Bone marrow (tissue), 2 donors: ENCODE measurements at regions not wholly inside any gene's neighbourhood (a gene's known extent, or its start where the extent isn't known, plus 50 kb on each side); places are given as distances from the start of the nearest gene placed in this dataset.

Source experiments
- DNase-seq, 2 donors: peaks; one replicate each; lab custom pipeline; 2025; lab: John Stamatoyannopoulos, UW

DNA sequence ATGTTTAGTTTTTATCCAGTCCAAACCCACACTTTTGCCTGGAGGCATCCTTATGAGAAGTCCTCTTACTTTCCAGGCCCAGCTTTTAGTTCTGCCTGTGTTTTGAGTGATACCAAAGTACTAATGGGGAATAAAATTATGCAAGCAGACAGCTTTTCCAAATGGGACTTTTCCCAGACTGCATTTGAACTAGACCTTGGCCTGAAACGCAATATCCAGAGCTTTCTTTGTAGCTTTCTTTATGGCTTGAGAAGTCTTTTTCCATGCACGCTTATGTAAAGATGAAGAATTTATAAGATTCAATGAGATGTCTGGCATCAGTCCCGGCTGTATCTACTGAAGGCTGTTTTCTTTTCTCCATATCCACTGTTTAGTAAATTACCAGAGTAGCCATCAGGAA, 236.6 kb upstream of the RAB4A start:
- no peak for DNase-seq

DNA sequence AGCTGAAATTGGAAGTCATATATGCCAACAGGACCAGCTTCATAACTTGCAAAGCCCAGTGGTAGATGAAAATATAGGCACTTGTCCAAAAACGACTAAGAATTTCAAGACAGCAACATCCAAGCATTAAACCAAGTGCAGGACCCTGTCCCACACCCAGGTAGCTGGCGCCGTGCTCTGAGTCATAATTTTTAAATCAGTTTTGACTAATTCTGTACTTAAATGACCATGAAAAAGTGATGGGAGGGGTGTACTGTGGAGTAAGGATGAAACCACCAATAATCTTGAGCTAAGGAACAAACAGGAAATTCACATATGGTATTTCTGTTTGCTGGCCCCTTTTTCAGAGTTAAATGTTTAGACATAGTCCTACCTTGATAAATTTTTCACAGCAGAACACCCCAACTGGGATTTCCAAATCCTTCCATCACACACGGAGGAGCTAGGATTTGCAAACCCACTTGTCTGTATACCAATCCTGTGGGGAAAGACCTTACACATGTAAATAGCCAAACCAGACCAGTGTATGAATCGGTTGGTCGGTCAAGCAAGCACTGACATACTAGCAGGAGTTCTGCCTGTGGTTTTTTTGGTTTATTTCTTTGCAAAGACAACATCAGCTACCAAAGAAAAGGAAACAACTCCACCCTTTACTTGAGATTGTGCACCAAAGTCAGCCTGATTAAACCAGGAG, 235.7 kb upstream of the RAB4A start:
- no peak for DNase-seq

DNA sequence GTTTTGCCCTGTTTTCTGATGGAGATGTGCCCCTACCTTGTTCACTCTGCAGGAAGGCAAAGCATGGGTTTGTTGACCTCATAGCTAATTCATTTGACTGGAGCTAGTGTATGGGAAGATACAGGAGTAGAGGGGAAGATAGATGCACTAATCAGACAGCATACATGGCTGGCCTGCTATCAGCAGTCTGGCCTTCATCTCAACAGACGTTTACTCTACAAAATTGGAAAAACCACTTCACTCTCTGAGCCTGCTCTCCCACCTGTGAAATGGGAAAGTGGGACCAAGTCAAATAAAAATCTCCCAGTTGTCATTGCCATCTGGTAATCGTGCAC, 235.2 kb upstream of the RAB4A start:
- no peak for DNase-seq

DNA sequence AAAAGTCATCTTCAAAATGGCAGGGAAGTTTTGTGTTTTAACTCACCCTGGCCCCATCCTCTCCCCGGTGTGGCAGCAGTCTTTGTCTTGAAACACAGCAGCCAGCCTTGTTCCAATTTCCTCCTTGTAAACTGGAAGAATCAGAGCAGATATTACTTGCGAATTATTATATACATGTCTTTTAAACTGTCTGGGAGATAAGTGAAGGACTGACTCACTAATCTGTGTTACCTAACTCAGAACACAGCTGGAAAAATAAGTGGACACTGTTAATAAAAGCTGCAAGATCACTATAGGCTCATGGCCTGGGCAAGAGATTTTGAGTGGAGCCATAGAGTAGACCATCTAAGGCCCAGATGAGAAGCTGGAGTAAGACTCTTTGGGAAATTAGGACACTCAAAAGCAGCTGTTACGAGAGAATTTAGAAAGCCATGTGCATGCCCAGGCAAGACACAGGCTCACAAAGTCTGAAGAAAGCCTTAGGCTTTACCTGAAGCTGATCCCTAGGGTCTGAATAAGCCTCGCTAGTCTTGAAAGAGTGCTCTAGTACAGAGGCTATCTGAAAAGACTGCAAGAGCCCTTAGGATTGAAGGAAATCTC, 233.0 kb upstream of the RAB4A start:
- DNase-seq, result no peak

DNA sequence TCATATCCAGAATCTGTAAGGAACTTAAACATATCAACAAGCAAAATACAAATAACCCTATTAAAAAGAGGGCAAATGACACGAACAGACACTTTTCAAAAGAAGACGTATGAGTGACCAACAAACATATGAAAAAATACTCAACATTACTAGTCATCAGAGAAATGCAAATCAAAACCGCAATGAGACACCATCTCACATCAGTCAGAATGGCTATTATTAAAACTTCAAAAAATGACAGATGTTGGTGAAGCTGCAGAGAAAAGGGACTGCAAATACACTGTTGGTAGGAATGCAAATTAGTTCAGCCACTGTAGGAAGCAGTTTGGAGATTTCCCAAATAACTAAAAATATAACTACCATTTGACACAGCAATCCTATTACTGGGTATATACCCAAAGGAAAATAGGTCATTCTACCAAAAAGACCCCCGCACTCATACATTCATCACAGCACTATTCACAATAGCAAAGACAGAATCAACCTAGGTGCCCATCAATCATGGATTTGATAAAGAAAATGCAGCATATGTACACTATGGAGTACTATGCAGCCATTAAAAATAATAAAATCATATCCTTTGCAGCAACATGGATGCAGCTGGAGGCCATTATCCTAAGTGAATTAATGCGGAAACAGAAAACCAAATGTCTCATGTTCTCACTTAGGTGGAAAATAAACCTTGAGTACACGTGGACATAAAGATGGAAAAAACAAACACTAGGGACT, 230.1 kb upstream of the RAB4A start:
- no peak for DNase-seq

DNA sequence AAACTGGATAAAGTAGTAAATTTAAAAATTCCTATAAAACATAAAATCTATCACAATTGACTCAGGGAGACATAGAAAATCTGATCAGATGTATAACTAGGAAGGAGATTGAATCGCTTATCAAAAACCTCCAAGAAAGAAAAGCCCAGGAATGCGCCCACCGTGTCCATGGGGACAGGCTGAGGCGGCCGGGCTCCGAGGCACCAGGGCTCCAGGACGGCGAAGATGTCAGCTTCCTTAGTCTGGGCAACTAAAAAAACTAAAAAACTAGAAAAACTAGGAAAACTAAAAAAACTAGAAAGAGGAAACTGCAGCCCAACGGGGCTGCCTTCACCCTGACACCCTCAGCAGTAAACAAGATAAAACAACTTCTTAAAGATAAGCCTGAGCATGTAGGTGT, 229.0 kb upstream of the RAB4A start:
- DNase-seq, result no peak

DNA sequence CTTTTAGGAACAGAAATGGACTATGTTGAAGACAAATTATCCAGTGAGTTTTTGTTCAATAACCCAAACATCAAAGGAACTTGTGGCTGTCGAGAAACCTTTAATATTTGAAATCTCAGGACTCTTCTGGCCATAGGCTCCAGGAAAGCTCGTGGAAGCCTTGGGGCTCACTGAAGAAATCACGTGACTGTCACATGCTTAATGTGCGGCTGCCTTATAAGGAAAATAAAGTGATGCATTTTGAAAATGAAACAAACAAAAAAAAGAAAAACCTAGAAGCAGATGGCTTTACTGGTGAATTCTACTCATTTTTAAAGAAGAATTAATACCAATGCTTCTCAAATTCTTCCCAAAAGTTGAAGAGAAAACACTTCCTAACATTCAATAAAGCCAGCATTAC, 228.4 kb upstream of the RAB4A start:
- no peak for DNase-seq

DNA sequence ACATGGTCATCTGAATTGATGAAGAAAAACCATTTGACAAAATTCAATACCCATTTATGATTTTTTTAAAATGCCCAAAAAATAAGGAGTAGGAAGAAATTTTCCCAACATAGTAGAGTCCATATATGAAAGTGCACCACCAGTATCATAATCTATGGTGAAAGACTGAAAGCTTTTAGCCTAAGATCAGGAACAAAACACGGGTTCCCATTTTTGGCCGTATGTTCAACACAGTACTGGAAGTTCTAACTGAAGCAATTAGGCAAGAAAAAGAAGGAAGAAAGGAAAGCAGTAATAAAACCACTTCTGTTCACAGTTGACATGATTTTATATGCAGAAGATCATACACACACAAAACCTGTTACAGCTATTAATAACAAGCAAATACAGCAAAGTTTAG, 227.8 kb upstream of the RAB4A start:
- no peak for DNase-seq

DNA sequence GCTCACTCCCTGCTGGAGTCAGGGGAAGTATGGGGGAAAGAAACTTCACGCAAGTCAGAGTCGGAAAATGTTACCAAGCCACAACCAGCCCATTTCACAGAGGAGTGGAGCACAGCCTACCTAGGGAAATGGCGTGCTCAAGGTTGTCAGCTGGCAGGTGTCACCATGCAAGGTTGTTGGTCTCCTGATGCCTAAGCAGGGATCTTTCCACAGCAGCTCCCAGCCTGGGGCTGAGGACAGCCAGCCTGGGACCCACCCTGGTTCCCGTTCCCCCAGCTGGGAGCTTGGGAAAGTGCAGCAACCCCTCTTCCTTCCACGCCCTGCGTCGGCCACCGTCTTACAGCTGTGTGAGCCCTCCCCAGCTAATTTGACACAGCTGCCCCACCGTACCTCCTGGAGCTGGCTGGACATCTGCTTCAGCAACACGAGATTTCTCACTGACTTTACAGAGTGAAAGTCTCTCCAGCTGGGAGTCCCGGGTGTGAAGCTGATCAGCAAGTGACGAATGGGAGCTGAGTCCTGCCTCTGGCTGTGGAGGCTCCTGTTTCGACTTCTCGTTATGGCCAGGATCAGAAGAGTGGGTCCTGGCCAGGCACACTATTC, 224.6 kb upstream of the RAB4A start:
- DNase-seq, result no peak

DNA sequence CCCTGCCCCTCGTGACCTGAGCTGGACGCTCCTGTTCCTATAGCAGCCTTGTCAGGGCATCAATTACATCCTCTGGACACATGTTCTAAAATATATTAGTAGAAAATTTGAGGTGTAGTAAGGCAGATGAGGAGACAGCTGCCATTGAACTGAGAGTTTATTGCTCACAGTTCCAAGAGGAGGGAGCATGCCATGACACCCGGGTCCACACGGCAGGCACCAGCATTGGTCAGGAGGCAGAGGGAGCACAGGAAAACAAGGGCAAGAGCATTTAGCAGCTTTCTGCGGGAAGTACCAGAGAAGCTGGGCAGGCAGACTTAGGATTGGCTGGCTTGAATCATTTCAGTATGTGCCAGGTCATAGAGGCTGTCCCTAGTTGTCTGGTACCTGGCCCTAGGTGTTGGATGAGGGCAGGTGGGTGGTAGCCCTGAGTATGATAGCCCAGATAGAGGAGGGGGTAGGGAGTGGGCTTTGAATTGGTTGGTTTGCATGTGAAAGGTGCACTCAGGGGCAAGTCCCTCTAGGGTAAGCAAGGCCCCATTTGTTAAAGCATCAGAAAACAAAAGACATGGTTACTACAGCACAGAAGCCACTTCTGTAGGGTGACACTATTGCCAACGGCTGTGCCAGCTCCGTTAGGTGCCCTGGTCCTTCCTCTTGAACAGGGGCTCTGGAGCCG, 223.6 kb upstream of the RAB4A start:
- DNase-seq, result no peak

DNA sequence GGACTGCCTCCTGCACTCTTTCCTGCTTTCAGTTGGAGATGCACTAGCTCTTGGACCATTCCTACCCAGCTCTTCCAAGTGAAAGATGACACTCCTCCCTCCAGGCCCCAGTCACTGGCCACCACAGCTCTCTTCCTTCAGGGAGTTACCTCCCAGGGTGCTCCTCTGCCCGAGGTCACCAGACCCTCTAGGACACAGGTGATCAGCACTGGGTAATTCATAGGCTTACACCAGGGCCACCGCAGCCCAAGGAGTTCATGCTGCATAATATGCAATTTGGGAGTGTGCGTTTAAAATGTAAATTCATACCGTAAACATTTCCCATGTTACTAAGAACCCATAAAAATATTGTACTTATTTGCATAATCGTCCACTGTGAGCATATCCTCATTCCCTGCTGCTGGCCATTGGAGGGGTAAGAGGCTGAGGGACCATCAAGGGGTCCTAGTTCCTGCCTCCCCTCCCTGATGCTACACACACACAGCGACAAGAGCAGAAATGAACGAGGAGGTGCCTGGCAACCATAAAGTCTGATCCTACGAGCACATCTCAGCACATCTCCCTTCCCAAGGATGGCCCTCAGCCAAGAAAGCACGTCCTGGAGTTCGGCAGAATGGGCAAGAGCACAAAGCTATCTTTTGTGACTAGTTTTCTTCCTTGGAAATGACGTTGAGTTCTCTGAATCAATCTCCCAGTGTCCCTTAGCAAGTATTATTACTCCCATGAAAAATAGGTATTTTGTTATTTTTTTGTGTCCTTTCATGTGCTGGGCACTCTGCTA, 222.9 kb upstream of the RAB4A start:
- no peak for DNase-seq

DNA sequence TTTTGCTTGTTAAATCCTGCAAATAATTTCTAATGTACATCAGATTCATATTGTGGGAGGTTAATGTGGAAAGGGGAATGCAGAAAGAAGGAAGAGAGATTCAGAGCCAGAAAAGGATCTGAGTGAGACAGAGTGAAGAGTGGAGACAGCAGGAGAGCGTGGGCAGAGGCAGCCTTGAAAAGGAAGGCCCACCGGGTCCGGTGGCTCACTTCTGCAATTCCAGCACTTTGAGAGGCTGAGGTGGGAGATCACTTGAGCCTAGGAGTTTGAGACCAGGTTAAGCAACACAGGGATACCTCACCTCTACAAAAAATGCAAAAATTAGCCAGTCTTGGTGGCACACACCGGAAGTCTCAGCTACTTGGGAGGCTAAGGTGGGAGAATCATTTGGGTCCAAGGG, 222.0 kb upstream of the RAB4A start:
- DNase-seq, result no peak

DNA sequence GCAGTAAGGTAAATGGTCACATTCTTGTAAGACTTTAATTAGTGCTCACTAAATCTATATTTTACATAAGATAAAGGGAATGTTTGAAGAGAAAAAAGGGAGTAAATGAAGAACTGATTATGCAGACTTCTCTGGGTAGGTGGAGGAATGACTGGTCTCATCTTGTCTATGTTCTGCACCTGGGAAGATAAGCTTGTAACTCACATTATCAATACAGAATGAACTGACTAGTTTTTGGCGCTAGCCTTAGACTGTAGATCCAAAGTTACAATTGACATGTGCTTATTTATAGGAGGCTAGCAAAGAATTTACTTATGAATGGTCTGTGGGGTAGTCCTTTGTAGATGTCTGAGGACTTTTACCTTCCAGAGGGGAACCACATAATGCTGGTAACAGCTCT, 214.9 kb upstream of the RAB4A start:
- DNase-seq, result no peak

DNA sequence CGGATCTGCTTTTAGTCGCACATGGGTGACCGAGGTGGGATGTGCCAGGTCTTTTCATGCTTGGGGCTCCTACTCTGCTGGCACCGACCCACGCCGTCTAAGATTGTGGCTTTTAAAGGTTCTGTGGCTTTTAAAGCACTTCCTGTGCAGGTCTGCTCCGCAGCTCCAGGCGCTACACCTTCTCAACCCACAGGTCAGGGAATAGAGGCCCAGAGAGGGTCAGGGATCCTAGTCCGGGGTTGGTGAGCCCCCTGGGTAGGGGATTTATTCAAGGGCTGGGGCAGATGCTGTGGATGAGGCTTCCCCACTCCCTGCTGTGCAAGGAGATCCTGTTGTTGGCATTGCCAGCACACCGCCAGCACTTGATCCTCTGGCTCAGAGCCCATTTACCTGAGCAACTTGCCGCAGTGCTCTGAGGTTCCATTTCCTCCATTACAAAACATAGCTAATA, 212.8 kb upstream of the RAB4A start:
- DNase-seq, result no peak

DNA sequence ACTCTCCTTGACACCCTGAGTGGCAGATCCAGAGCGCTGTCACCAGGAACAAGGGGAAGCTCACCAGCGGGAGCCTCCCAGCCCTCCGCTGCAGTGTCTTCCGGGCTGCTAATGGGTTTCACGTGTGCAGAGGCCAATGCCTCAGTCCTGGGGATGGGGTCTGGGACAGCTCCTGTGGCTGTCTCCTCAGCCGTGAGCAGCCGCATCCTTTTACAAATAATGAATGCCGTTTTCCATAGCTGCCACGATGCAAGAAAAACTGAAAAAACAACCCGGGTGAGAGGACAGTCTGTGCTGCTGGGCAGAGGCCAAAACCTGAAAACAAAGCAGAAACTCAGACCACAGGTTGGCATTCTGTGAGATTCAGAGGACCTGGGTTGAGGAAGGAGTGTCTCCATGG, 212.2 kb upstream of the RAB4A start:
- peak in 1 of 2 donors; percentile 6 for DNase-seq

DNA sequence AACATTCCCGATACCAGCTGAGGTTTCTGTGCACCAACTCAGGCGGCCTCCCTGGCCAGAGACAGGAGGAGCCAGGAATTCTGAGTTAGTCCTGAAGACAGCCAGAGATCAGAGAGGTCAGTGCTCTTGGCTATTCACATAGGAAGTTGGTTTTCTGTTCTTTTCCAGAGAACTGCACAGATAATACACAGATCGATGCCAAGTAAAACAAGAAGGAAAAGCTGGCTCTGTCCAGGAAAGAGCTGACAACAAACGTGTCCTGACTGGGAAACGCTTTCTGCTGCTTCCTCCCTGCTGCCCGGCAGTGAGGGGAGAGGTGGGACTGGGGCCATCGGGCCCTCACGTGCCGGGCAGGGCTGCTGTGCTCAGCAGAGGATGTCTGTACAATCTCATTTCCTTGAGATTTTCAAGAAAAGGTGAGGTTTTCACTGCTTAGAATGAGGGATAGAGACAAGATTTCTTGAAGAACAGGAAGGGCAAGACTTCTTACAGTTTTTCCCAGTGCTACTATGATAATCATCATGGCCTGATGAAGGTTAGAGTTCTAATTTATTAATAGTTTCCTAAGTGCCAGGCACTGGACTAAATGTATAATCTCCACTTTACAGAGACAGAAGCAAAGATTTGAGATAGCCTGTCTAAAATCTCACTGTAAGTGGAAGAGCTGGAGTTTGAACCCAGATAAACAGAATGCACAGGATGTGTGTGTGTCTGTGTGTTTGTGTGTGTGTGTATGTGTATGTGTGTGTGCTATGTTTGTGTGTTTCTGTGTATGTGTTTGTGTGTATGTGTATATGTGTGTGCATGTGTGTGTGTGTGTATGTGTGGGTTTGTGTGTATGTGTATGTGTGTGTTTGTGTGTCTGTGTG, 211.0 kb upstream of the RAB4A start:
- DNase-seq, result no peak

DNA sequence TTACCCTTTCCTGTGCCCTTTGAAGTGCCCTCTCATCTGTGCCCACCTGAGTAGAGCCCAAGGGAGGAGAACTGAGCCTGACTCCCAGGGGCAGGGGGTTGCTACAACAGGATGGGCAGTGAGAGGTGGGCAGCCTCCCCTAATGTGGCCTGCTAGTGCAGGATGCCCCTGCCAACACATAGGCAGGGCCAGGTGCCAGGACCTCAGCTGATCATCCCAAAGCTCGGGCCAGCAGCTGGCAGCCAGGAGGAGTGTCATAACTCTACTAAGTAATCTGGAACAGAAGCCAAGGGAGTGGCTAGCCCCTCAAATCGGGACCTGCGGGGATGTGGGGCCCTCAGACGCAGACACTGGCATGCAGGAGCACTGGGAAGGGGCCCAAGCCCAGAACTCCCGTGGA, 208.8 kb upstream of the RAB4A start:
- DNase-seq, result no peak

DNA sequence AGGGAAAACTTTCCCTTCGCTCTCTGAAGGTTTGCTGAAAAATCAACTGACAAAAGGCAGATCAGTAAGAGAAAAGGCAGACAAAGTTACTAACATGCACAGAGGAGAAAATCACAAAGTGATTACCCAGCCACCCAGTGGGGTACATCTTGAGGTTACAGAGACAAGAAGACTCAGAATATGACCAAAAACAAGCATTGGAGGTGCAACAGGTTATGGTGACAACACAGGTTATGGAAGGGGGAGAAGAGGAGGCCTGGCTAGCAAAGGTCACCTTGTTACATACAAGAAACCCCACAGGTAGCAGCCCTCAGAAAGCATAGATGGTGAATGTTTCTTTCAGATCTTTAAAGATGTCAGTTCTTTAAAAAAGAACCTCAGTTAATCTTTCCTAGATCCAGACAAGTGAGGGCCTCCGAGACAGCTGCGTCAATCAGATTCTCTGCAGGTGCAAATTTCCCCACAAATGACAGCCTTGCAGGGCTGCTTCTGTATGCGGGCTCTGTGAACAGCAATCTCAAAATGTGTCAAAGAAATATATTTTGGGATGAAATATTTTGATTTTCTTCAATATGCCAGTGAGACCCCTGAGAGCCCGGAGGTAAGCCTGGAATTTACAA, 207.6 kb upstream of the RAB4A start:
- DNase-seq, result no peak

DNA sequence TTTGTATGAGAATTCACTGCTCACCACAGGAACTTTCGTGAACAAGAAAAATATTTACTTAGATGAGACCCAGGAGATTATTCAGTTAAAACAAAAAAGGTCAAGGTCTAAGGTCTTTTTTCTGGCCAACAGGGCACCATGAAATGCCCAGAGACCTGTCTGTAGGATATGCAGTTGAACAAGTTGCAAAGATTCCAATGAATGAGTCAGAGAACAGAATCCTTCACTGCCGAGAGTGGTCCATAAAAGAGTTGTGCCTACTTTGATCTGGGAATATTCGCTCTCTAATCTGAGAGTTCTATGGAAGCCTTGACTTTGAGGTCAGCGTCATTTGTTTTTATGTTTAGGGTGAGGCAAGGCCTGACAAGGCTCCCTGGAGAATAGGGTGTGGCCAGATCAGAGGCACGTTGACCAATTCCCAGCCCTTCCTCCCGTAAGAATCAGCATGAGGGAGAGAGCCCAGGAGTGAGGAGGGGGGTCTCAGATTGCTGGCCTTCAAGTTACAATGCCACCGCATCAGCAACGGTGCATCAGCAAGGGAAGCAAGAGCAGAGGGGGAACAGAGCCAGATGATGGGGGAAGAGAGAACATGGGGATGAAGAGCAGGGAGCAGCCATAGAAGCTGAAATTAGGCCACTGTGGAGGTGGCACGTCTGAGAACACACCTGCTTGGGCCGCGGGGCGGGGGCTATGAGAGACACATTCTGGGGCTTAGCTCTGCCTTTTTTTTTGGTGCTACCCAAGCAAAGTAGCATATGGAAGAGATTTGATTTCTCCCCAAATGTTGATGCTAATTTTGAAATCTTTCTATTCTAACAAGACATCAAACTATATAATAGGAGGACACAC, 206.4 kb upstream of the RAB4A start:
- DNase-seq, result no peak
